GM19239 (cell line): ENCODE measurements at regions not wholly inside any gene's neighbourhood (a gene's known extent, or its start where the extent isn't known, plus 50 kb on each side); places are given as distances from the start of the nearest gene placed in this dataset.
"Not testable (repeated sequence)": the region's sequence is repeated elsewhere in the genome, so short reads cannot be mapped to it uniquely, and the experiment has no call there.

ENCODE experiments used
- DNase-seq: peaks from one replicate; pipeline ENCODE4 v3.0.0; 2011; ENCODE audit warnings: low spot score; ENCODE audit not compliant: insufficient read length
- FAIRE-seq: peaks from 2 replicates; lab custom pipeline; 2011; peaks lifted over from hg19 to GRCh38; lab: Jason Lieb, UNC

GRCh38 chr2:238709325-238710025 lies 138.4 kb upstream of the TWIST2 start:
- no peak for FAIRE-seq
- DNase-seq: no peak

- no peak for DNase-seq
- FAIRE-seq: no peak
These were observed 137.7 kb upstream of the TWIST2 start for GRCh38 chr2:238710032-238710735.

GRCh38 chr2:238710787-238711186 lies 137.1 kb upstream of the TWIST2 start:
- no peak for DNase-seq
- FAIRE-seq: no peak

- FAIRE-seq (no peak), DNase-seq (no peak)
These were observed 136.5 kb upstream of the TWIST2 start for GRCh38 chr2:238711346-238711745.

- FAIRE-seq: no peak
- DNase-seq: no peak
These were observed 135.9 kb upstream of the TWIST2 start for GRCh38 chr2:238712011-238712410.

GRCh38 chr2:238713198-238713826 lies 134.6 kb upstream of the TWIST2 start:
- DNase-seq: no peak
- FAIRE-seq: no peak

GRCh38 chr2:238714038-238714528 lies 133.8 kb upstream of the TWIST2 start:
- no peak for FAIRE-seq

GRCh38 chr2:238716171-238716570 lies 131.7 kb upstream of the TWIST2 start:
- no peak for DNase-seq
- FAIRE-seq: no peak

More at GRCh38 chr2:238714038-238714528, 133.8 kb upstream of the TWIST2 start:
- DNase-seq: no peak

- FAIRE-seq (no peak), DNase-seq (no peak)
These were observed 131.3 kb upstream of the TWIST2 start for GRCh38 chr2:238716585-238716984.

GRCh38 chr2:238717084-238717483 lies 130.8 kb upstream of the TWIST2 start:
- DNase-seq (no peak), FAIRE-seq (no peak)

- no peak for FAIRE-seq
- DNase-seq: no peak
These were observed 128.2 kb upstream of the TWIST2 start for GRCh38 chr2:238719641-238720040.

GRCh38 chr2:238720232-238720672 lies 127.6 kb upstream of the TWIST2 start:
- FAIRE-seq (no peak), DNase-seq (peak; percentile 40)

- DNase-seq (no peak), FAIRE-seq (no peak)
These were observed 125.7 kb upstream of the TWIST2 start for GRCh38 chr2:238722181-238722580.

- no peak for FAIRE-seq
- DNase-seq: no peak
These were observed 125.0 kb upstream of the TWIST2 start for GRCh38 chr2:238722883-238723282.

GRCh38 chr2:238723740-238724320 lies 124.1 kb upstream of the TWIST2 start:
- FAIRE-seq, DNase-seq: not testable (repeated sequence)

- FAIRE-seq: no peak
- DNase-seq: no peak
These were observed 123.2 kb upstream of the TWIST2 start for GRCh38 chr2:238724728-238725127.

GRCh38 chr2:238725298-238725697 lies 122.6 kb upstream of the TWIST2 start:
- FAIRE-seq: no peak
- DNase-seq: no peak

- DNase-seq (no peak), FAIRE-seq (no peak)
These were observed 121.0 kb upstream of the TWIST2 start for GRCh38 chr2:238726670-238727584.

- DNase-seq: no peak
- FAIRE-seq: no peak
These were observed 120.1 kb upstream of the TWIST2 start for GRCh38 chr2:238727585-238728329.
